CD4-positive, alpha-beta T cell treated with Interleukin-4 for 4 hours (primary cell): ENCODE measurements at regions not wholly inside any gene's neighbourhood (a gene's known extent, or its start where the extent isn't known, plus 50 kb on each side); places are given as distances from the start of the nearest gene placed in this dataset.

ENCODE experiments used
- DNase-seq: peaks from one replicate; pipeline ENCODE4 v3.0.0-alpha.2; 2020

GRCh38 chr1:30325085-30325935 is 398.1 kb downstream of the MATN1 start:
- DNase-seq, result no peak

DNA sequence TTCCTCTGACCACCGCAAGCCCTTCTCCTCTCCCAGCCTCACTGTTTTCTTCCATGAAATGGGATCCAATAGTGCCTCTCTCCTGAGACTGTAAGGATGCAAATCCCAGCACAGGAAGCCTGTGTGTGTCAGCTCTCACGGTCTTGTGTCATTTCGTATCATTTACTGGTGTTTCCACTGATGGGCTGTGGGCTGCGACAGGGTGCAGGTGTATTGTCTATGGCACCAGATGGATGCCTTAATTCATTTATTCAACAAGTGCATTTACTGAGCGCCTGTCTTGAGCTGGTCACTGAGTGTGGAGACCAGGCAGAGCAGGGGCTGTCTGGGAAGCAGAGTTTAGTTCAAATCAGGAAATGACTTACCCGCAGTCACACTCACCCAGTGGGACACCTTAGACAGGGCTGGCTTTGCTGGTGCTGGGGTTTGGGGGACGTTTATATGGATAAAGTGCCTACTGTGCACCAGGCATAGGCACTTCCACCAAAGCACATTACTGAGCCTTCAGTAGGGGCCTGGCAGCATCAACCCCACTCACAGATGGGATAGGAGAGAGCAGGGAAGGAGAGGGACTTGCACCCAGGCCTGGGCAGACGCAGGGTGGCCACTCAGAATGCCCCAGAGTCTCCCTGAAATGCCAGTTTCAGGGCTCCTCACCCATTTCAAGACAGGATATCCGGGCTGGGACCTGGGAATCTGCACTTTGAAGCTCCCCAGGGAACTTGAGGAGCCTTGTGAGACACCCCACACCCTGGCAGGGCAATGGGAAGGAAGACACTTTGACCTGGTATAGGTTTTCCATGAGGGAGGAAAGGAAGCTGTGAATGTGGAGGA is 398.9 kb downstream of the MATN1 start:
- DNase-seq, result no peak

- DNase-seq, result no peak
These were observed 399.5 kb downstream of the MATN1 start for GRCh38 chr1:30323841-30324240.

GRCh38 chr1:30323352-30323751 is 400.0 kb downstream of the MATN1 start:
- DNase-seq, result no peak

- DNase-seq, result no peak
These were observed 400.5 kb downstream of the MATN1 start for GRCh38 chr1:30322859-30323257.

GRCh38 chr1:30321996-30322858 is 401.2 kb downstream of the MATN1 start:
- no peak for DNase-seq

- no peak for DNase-seq
These were observed 402.0 kb downstream of the MATN1 start for GRCh38 chr1:30321246-30321910.

DNA sequence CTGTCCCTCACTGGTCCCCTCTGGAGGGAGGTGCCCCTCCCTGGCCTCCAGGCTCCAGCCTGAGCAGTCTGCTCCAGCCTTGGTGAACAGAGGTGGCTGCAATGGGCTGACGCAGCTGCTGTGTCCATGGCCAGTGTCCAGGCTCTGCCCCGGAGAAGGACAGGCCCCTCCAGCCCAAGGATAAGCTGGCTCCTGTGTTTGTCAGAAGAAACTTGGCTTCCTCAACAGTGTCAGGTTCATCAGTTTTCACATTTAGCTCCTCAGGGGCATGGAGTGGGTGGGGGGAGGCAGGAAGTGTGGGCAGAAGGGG is 402.8 kb downstream of the MATN1 start:
- no peak for DNase-seq

DNA sequence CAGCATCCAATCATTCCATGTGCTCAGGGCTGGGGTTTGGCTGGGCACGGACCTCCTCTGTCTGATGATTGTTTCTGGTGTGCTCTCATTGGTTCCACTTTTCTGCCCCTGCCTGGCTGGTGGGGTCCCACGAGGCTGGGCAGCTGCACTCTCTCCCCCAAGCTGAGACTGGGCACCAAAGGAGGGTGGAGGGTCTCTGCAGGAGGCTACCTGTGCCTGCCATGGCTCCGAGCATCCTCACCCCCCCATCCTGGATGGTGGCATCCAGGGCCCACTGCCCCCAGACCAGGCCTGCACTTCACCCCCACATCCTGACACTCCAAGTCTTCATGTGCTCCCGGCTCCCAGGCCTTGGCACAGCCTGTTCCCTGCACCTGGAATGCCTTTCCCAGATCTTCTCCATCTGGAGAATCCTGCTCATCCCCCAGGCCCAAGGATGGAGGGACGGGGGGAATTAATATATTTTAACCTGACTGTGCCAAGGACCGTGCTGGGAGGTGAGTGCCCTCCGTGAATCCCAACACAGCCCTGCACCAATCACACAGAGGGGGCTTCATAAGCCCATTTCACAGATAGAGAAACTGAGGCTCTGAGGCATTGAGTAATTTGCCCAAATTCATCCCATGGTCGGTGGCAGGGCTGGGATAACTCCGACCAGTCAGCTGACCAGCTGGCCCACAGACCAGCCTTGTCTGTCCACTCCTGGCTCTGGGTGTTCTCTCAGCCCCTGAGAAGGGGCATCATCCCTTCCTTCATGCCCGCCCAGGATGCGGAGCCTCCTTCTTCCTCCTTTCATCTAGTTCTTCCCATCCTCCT is 403.4 kb downstream of the MATN1 start:
- DNase-seq, result no peak

DNA sequence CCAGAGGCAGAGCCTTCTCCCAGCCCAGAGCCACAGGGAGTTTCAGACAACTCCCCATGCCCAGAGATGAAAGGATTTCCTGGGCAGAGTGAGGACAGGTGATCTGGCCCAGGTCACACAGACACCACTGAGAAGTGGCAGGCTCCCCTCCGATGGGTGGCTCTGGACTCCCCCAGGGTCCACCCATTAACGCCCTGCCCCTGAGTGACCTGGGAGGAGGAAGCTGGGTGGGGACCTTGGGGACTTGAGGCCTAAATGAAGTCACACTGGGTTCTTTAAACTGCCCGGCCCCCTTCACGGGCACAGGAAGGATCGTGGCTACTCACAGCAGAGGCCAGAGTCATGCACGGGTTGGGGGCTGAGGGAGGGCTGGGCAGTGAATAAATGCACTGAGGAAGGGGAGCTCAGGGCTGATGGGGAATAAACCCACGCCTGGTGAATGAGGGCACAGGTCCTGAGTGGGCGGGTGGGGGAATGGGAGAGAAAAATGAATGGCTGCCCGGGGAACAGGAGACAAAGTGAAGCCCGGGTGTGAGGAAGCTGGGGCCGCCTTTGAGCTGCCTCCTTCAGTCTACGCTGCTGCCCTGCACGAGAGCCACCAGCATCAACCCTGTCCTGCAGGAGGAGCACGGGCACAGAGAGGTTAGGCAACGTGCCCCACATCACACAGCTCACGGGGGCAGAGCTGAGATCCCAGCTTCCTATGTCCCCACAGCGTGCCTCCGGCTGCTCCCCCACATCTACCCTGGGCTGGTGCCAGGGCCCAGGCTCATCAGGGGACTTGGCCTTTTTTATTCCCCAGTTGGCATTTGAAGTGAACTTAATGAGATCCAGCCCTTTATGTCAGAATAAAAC is 404.3 kb downstream of the MATN1 start:
- DNase-seq, result no peak

GRCh38 chr1:30318413-30318812 is 405.0 kb downstream of the MATN1 start:
- no peak for DNase-seq

GRCh38 chr1:30317921-30318320 is 405.5 kb downstream of the MATN1 start:
- no peak for DNase-seq

GRCh38 chr1:30316056-30316455 is 407.3 kb downstream of the MATN1 start:
- DNase-seq, result no peak

DNA sequence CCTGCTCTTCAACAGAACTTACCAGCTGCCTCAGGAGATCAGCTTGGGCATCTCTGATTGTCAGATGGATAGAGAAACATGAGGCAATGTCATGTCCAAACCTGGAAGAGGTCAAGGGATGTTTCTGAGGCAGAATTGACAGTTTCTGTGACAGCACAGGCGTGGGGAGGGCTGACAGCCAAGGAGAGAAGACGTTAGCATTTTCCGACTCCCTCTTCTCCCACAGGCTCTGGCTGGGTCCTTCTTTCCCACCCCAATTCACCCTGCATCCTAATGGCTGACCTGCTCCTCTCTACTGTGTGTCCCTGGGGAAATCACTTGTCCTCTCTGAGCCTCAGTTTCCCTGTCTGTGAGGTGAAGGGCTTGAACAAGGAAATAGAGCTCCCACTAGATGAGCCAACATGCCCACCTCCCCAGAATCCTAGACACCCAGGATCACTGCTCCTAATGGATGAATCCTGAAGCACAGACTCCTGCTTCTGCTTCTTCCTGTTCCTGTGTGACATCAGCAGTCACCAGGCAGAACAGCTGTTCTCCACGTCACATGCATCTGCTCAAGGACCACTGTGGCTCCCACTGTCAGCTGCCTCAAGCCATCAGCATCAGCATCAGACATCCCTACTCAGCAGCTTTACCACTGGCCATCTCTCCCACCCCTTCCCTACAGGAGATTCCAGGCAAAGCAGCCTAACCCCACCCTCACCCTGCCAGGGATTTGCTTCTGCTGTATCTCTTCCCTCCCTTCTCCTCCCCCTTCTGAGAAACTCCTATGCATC is 408.0 kb downstream of the MATN1 start:
- no peak for DNase-seq

- no peak for DNase-seq
These were observed 408.8 kb downstream of the MATN1 start for GRCh38 chr1:30314591-30314990.

GRCh38 chr1:30313584-30313983 is 409.8 kb downstream of the MATN1 start:
- DNase-seq, result no peak

GRCh38 chr1:30313176-30313575 is 410.2 kb downstream of the MATN1 start:
- no peak for DNase-seq

DNA sequence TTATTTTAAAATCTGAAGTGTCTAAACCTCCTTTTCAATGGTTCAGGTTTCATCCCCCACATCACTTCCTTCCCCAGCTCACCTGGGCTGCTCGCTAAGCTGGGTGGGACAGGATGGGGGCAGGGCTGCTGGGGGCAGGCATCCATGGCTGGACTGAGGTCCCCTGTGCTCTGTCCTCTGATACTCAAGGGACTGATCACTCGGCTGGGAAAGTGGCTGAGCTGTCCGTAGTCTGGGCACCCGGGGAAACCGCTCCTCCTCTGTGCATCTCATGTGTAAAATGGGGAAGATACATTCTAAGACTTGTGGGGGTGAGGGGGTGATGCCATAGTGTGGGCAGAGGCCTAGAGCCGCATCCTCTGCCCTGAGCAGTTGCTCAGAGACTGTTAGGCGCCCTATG is 411.2 kb downstream of the MATN1 start:
- DNase-seq, result no peak

GRCh38 chr1:30311749-30312148 is 411.6 kb downstream of the MATN1 start:
- DNase-seq, result no peak
